NCI-H1105 (cell line): ENCODE measurements at regions not wholly inside any gene's neighbourhood (a gene's known extent, or its start where the extent isn't known, plus 50 kb on each side); places are given as distances from the start of the nearest gene placed in this dataset.

Source experiments
- DNase-seq: peaks from one replicate; lab custom pipeline; 2025; lab: John Stamatoyannopoulos, UW

- DNase-seq = peak; percentile 58
Measured at GRCh38 chr18:11553098-11553940, 56.1 kb upstream of the SLC35G4 start.

DNA sequence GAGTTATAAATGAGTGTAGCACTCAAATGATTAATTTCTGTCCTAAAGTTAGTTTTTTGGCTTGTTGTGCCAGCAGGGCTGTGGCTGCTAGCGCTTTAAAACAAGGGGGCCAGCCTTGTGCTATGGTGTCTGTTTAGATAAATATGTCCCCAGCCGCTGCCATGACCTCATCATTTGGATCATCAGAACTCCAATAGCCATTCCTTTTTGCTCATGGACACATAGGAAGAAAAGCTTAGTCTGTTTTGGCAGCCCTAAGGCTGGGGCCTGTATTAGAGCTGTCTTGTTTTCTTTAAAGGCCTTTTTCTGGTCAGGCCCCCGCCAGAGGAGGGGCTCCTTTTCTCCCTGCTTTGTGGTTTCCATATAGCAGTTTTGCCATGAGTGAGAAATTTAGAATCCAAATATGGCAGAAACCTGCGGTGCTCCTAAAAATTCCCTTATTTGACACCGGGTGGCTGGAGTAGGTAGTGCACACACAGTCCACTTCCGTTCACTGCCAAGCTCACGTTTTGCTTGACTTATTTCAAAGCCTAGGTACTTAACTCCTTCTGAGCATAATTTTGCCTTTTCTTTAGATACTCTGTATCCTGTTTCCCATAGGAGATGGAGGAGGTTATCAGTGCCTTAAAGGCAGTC is 60.4 kb upstream of the SLC35G4 start:
- no peak for DNase-seq

- no peak for DNase-seq
Measured at GRCh38 chr18:11548396-11548795, 61.0 kb upstream of the SLC35G4 start.

- no peak for DNase-seq
Measured at GRCh38 chr18:11544060-11544633, 65.2 kb upstream of the SLC35G4 start.

DNA sequence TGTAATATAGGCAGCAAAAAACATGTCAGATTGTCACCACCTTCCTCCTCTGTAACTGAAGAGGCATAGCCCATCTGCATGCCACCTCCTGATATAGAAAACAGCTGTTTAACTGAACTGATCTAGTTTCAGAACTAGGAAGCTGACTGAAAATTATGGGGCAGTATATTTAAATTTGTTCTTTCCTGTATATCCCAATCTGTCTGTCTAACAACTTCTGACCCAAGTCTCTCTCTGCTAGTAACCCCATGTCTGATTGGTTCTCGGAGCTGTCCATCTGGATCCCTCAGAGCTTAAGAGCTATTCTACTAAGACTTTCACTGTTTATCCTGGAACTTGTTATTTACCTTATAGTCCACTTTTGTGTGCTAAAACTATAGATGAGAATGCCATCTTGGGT is 68.2 kb upstream of the SLC35G4 start:
- DNase-seq = no peak

- DNase-seq = no peak
Measured at GRCh38 chr18:11533942-11534496, 75.4 kb upstream of the SLC35G4 start.

DNA sequence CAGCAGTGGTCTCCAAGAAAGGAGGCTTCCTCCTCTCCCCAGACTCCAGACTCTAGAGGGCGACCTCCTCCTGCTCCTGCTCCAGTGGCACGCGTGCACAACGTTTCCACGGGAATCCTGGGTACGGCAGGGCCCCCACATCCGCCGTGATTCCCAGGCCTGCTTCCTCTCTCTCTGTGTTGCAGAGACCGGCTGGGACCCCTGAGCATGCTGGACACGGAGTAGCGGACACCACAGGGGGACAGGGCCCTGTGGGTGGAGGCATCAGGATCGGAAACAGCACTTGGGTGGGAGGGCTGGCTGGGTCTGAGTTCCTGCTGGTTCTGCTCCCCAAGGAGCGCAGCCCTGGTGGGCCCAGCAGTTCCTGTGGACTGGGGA is 75.9 kb upstream of the SLC35G4 start:
- DNase-seq = no peak

DNA sequence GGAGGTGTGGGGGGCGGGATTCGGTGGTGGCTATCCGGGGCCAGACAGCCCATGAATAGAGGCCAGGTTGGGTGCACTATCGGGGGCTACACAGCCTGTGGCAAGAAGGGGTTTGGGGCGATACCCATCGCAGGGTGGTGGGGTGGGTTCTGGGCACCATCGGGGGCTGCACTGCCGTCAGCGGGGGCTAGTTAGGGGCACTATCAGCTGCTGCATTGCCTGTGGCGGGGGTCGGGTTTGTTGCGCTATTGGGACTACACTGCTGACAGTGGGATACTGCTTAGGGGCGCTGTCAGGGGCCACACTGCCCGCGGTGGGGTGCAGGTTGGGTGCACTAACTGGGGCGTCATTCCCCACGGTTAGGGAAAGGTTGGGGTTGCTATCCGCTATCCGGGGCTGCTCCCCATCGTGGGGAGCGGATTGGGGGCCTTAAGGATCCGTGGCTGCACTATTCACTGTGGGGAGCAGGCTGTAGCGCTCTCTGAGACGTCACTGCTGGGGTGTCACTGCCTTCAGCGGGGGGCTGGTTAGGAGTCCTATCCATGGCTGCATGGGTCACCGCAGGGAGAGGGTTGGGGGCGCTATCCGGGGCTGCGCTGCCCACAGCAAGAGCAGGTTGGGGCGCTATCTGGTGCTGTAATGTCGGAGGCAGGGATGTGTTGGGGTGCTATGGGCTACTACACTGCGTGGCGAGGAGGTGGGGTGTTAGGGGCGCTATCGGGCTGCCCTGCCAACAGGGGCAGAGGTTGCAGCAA is 76.5 kb upstream of the SLC35G4 start:
- DNase-seq = no peak

- DNase-seq = no peak
Measured at GRCh38 chr18:11529081-11529480, 80.3 kb upstream of the SLC35G4 start.

- no peak for DNase-seq
Measured at GRCh38 chr18:11526675-11527074, 82.7 kb upstream of the SLC35G4 start.

GRCh38 chr18:11523804-11524203 is 85.6 kb upstream of the SLC35G4 start:
- no peak for DNase-seq

GRCh38 chr18:11522992-11523391 is 86.4 kb upstream of the SLC35G4 start:
- no peak for DNase-seq

- no peak for DNase-seq
Measured at GRCh38 chr18:11521853-11522252, 87.5 kb upstream of the SLC35G4 start.

DNA sequence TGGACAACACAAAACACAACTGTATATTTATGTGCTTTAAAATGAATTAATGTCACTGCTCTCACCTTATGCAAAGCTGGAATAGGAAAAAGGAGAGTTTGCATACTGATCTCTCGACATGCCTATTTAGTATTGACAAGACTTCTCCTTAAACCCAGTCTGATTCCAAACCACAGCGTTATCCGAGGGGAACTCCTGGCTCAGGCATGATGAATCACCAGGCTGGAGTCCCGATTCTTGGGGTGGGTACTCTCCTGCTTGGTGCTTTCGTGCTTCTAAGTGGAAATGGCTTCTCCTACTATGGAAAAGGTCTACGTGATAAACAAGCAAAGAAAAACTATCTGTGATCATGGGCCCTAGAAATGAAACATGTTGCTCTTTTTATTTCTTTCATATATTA is 88.9 kb upstream of the SLC35G4 start:
- no peak for DNase-seq

DNA sequence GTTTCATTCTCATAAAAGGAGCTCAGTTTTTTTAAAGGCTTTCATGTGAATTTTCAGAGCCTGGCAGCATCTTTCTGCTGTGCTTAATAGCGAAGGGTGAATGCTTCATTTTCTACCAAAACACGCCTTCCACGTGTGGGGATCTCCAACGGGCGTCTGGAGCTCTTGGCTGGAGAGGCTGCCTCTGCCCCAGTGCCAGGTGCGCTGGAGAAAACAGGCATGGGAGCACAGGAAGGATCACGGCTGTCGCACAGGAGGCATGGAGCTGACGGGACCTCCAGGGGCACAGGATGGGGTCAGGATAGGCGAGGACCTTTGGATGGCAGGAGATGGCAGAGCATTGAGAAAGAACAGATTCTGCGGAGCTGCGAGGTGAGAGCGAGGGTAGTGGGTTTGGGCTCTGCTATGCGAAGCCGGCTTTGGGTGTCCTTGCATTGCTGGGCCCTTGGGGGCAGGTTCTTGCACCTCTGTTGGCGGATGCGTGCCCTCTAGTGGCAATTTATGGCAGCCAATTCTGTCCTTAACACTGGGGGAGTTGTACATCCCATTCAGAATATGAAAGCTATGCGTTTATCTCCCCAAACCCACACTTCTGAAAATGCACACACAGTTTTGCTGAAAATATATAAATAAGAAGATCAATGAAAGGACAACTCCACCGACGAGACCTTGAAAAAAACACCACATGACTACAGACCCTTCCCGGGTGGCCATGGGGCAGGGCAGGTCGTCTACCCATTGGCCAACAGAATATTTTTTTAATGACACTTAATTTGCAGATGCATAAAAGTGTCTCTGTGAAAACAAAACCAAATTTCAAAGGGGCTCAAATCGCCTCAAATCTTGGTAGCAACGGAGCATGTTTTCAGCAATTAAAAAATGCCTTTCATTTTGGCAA is 90.4 kb upstream of the SLC35G4 start:
- peak; percentile 69 for DNase-seq

- no peak for DNase-seq
Measured at GRCh38 chr18:11517704-11518103, 91.7 kb upstream of the SLC35G4 start.

DNA sequence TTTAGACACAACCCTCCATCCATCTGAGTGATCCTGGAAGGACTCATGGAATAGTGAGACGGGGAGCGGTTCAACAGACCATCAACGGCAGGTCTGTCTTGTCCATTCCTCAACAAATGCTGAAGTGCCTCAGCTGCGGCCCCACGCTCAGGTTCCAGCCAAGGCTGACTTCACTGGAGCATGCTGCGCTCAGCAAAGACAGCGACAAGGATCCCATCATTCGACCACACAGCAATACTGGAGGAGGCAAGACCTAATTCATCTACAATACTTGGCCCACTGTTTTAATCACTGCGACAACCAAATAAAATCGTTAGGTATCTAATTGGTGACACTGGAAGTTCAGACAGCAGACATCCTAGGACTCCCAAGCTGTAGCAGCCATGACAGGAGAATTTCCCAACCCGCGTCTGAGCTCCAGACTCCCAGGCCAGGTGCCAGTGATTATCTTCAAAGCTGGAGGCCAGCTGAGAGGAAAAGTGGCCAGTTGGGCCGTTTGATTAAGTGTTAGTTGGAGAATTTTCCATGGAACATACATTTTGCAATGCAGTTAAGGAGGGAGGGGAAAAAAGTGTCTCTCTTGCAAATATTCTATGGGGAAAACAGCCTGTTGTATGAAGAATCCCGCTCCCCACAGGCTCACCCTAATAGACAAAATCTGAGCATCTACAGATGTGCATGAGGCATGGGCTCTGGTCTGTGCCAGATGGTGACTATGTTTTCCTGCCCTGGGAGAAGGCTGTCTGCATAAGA is 92.5 kb upstream of the SLC35G4 start:
- no peak for DNase-seq

DNA sequence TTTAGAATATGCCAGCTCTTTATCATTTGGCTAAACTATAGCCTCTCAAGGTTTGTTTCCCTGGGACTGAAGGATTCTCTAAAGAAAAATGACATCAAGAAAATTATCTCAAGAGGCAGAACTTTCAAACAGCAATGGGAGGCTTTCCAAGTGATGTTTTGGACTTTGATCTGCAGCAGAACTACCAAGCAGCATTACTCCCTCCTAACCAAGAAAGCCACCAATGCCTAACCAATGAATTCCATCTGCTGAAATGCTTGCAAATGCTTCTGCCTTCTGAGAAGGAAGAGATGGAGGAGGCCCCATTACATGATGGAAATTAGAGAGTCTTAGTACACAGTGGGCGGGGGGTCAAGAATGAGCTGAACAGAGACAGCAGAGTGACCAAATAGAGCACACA is 95.1 kb upstream of the SLC35G4 start:
- no peak for DNase-seq

DNA sequence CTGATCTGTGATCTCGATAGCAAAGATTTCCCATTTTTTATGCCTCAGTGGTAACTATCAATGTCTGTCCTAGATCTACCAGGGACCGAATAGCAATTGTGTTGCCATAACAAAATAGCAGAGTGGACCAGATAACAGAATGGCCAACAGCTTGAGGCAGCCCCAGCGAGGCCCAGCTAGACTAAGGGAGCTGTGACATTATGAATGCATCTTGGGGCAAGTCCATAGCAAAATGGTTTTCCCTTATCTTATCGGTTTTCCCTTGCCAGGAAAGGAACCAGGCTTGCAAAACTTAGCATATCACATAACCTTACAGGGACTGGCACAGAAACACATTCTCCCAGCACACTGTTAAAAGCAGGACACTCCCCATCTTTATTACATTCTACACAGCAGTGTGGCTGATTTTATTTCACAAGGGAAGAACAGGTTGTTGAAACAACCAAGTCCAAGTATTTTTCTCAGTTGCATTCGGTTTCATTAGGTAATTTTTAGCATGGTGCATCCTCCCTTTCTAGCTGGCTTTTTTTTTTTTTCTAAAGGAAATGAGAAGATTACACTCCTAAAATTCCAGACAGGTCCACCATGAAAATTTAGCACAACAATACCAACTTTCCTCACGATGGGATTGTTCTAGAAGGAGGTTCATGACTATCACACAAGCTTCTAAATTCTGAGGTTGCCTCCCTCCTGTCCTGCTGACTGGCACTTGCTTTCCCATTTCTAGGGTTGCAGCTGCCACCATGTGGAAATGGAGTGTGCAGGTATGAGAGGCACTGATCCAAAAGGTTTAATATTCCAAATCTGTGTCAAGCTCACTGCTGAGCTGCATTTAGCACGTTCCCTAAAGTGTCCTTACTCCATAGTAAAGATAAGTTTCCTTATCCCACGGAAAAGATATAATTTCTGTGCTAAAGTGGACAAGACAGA is 97.0 kb upstream of the SLC35G4 start:
- no peak for DNase-seq
